Heart right ventricle (tissue), 16 donors: ENCODE measurements at regions not wholly inside any gene's neighbourhood (a gene's known extent, or its start where the extent isn't known, plus 50 kb on each side); places are given as distances from the start of the nearest gene placed in this dataset.

Experiments
- ATAC-seq, 8 donors: fragments of 200-7000 bp; cut with Tn5 transposase; one replicate each; pipeline ENCODE4 v1.9.1; 2020; ENCODE audit warnings: mild to moderate bottlenecking in 8 of 8, moderate library complexity in 8 of 8, moderate number of reproducible peaks in 1 of 8
- DNase-seq, 2 donors: peaks; one replicate each; pipeline ENCODE4 v3.0.0-alpha.2; 2020
- H3K27ac ChIP-seq, 10 donors: fragments of 200-600 bp; sonication (generic) in 2 of 10; one replicate each; pipeline versions ENCODE4 v1.5.0 to v1.8.0; 2020 to 2022; ENCODE audit warnings: mild to moderate bottlenecking in 3 of 10
- H3K27me3 ChIP-seq, 7 donors: fragments of 200-600 bp; one replicate each; pipeline ENCODE4 v1.8.0; 2021 to 2022; ENCODE audit warnings: mild to moderate bottlenecking in 2 of 7
- H3K36me3 ChIP-seq, 9 donors: fragments of 200-600 bp; sonication (generic) in 1 of 9; one replicate each; pipeline versions ENCODE4 v1.5.0 to v1.8.0; 2020 to 2022; ENCODE audit warnings: mild to moderate bottlenecking in 2 of 9
- H3K4me1 ChIP-seq, 9 donors: fragments of 200-600 bp; sonication (generic) in 1 of 9; one replicate each; pipeline versions ENCODE4 v1.5.0 to v1.8.0; 2020 to 2022; ENCODE audit warnings: mild to moderate bottlenecking in 4 of 9
- H3K4me3 ChIP-seq, 10 donors: fragments of 200-600 bp; sonication (generic) in 2 of 10; one replicate each; pipeline versions ENCODE4 v1.5.0 to v1.8.0; 2020 to 2022; ENCODE audit warnings: mild to moderate bottlenecking in 7 of 10, moderate library complexity in 2 of 10
- H3K9me3 ChIP-seq, 11 donors: fragments of 200-600 bp in 10 of 11; sonication (generic) in 2 of 11; one replicate each; pipeline versions ENCODE4 v1.5.0 to v1.8.0; 2013 to 2022; ENCODE audit warnings: mild to moderate bottlenecking in 2 of 11, control low read depth in 1 of 11, moderate library complexity in 1 of 11
- WGBS, 2 donors: extraction: QIAGEN DNeasy Blood & Tissue Kit; methylation state at CpG; one replicate each; pipeline ENCODE4 v1.1.7; 2013; ENCODE audit warnings: inconsistent platforms in 1 of 2; 5-methylcytosine and 5-hydroxymethylcytosine counted together
- intact Hi-C, 10 donors: fragments of 100-400 bp; cut with DNase I; formaldehyde crosslinking; loops; one replicate each; pipeline versions ENCODE4 v1.11.1 to v1.14.2; 2022
- TF ChIP-seq, protein P1 (sequence below), 9 donors: fragments of 200-600 bp; sonication (generic) in 2 of 9; IDR thresholded peaks; one replicate each; pipeline versions ENCODE4 v1.5.0 to v1.8.0; 2021 to 2022; ENCODE audit warnings: antibody characterized with exemption in 9 of 9, mild to moderate bottlenecking in 5 of 9, moderate library complexity in 1 of 9
- donor health status: Arrhythmogenic right ventricular cardiomyopathy.
- donor health status: ischemic (EF 13 %, LVEDD 7.1; RV severe dilation, severe dysfunction).
- donor health status: healthy with polysubstance abuse.
- donor health status: DM: no; HTN: yes; CAD: no.
- donor health status: DM: no; HTN: no; CAD: no.
- donor health status: ischemic (EF 25% LVEDD 6.9; RV normal size, moderate dysfunction).
- donor health status: ischemic (EF 25% LVEDD 5.7; RV mildly dilated, moderate dysfunction).
- donor health status: healthy.
- donor health status: DM: yes; HTN: yes; CAD: no.
- donor health status: Ischemic cardiomyopathy.
- donor health status: ischemic (EF 35%, LVEDD 5.7; RV mildly dilated, moderate dysfunction).
- donor health status: nonischemic (EF 11% LVEDD 7.7; RV severe dilation, severe dysfunction).
- donor health status: DM: yes; HTN: yes; CAD: no.
- donor health status: PGD.
- donor health status: ischemic (EF 29% LVEDD 5.4; RV normal size, mild dysfunction).
- donor health status: nonischemic (EF 23%, LVEDD 6.1; RV moderate dilation, normal function).

DNA sequence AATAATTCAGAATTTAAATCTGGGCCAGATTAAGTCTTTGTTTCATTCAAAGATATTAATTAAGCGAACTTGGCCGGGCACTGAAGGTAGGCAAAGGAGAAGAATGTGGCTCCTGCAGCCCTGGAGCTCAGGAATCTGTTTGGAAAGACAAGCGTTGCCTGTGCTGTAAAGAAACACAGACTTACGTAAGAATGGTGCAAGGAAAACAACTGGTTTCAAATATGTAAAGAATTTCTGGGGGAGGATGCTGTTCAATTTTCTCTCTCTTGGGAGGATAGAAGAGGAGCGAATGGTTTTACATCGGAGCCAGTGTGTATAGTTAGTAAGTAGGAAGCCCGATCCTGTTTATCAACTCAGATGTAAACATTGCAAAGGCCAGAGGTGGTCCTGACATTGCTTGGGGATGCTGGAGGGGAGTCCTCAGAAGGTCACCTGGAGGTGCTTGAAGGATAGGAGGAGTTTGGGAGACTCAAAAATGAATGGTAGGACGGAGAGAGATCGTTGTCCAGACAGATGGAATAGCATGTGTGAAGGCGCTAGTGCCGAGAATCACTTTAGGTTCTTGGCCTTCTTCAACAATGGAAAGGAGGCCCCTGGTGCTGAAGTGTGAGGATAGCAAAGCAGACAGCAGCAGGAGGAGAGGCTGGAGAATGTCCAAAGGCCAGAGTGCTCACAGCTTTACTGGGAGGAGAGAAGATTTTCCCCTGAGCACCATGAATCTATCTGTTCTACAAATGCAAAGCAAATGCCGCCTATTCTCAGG lies 456.1 kb downstream of the LPIN1 start:
- H3K27ac ChIP-seq: no peak overlapping the region
- ATAC-seq (peak; percentile 36 to 84 (median 70)), DNase-seq (peak; percentile 11 to 36)
- TF ChIP-seq, protein P1, sequence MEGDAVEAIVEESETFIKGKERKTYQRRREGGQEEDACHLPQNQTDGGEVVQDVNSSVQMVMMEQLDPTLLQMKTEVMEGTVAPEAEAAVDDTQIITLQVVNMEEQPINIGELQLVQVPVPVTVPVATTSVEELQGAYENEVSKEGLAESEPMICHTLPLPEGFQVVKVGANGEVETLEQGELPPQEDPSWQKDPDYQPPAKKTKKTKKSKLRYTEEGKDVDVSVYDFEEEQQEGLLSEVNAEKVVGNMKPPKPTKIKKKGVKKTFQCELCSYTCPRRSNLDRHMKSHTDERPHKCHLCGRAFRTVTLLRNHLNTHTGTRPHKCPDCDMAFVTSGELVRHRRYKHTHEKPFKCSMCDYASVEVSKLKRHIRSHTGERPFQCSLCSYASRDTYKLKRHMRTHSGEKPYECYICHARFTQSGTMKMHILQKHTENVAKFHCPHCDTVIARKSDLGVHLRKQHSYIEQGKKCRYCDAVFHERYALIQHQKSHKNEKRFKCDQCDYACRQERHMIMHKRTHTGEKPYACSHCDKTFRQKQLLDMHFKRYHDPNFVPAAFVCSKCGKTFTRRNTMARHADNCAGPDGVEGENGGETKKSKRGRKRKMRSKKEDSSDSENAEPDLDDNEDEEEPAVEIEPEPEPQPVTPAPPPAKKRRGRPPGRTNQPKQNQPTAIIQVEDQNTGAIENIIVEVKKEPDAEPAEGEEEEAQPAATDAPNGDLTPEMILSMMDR (IDR thresholded peaks at IDR 0.05): peak in 1 of 9 donors; percentile 9
- no peaks in the 10 kb centered on the region for H3K36me3 ChIP-seq
- no peaks in the 10 kb centered on the region for H3K27me3 ChIP-seq
- intact Hi-C loops: no loop called here
- H3K9me3 ChIP-seq: peaks cover 0 to 20% (median 2%) of the 10 kb centered on the region in 11 donors
- WGBS, 2 donors: 46 to 57% methylated on average over 12 of the region's 12 CpGs
- H3K4me3 ChIP-seq: no peak overlapping the region
- H3K4me1 ChIP-seq: peaks cover 6 to 35% (median 23%) of the 10 kb centered on the region in 9 donors

DNA sequence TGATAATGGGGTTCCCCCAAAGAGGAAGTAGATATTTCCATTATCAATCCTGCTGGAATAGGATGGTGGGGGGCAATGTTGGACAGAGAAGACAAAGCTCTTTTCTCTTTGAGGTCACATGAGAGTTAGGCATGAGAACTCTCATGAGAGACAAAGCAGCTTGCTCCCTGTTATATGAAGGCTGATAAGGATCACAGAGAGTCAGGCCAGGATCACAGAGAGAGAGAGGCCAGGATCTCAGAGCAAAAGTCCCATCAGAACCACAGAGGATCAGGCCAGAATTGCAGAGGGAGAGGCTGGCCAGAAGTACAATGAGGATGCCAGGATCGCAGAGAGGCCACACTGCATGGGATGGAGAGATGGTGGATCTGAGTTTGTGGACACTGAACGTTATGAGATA lies 457.1 kb downstream of the LPIN1 start:
- ATAC-seq: no peak
- 79 to 83% methylated on average over 2 of the region's 2 CpGs for WGBS, 2 donors

DNA sequence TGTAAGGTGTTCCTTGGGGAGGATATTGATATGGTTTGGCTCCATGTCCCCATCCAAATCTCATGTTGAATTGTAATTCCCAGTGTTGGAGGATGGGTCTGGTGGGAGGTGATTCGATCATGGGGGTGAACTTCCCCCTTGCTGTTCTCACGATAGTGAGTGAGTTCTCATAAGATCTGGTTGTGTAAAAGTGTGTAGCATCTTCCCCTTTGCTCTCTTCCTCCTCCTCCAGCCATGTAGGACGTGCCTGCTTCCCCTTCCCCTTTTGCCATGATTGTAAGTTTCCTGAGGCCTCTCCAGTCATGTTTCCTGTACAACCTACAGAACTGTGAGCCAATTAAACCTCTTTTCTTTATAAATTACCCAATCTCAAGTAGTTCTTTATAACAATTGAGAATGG lies 458.7 kb downstream of the LPIN1 start:
- intact Hi-C loops: no loop called here
- WGBS, 2 donors: 92 to 97% methylated on average over 3 of the region's 3 CpGs
- ATAC-seq: no peak

More for the DNA sequence above, 457.1 kb downstream of the LPIN1 start:
- Histone ChIP-seq H3K36me3 (no peaks in the 10 kb centered on the region), H3K27me3 (no peaks in the 10 kb centered on the region), H3K27ac (no peak overlapping the region), H3K4me3 (no peak overlapping the region), H3K9me3 (peaks cover 0 to 19% (median 0%) of the 10 kb centered on the region in 11 donors), H3K4me1 (peaks cover 6 to 35% (median 23%) of the 10 kb centered on the region in 9 donors)
- DNase-seq: no peak
- intact Hi-C loops: no loop called here
- TF ChIP-seq, protein P1 (IDR thresholded peaks at IDR 0.05): no peak

DNA sequence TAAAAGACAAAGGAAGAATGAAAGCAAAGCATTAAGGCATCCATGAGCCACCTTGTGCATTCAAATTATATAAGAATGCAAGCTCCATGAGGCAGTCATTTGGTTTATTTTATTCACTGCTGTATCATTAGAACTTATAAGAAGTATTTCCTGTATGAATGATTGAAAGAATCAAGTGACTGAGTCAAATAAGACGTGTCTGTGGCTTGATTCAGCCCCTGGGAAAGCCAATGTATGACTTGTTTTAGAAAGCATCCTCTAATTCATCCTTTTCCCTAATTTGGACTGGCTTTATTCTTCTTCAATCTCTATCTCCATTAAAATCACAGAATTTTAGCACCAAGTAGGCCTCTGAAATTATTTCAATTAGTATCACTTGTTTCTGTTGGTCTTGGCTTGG lies 461.1 kb downstream of the LPIN1 start:
- no peaks in the 10 kb centered on the region for H3K27me3 ChIP-seq
- intact Hi-C loops: no loop called here
- TF ChIP-seq, protein P1 (IDR thresholded peaks at IDR 0.05): no peak
- peaks cover 0 to 19% (median 0%) of the 10 kb centered on the region in 11 donors for H3K9me3 ChIP-seq
- 80 to 87% methylated on average over 1 of the region's 1 CpG for WGBS, 2 donors
- ATAC-seq (no peak), DNase-seq (no peak)
- H3K36me3 ChIP-seq: no peaks in the 10 kb centered on the region
- H3K4me3 ChIP-seq: no peak overlapping the region
- H3K4me1 ChIP-seq: peaks cover 0 to 10% (median 6%) of the 10 kb centered on the region in 9 donors
- H3K27ac ChIP-seq: no peak overlapping the region

More for the DNA sequence above, 458.7 kb downstream of the LPIN1 start:
- peaks cover 0 to 19% (median 0%) of the 10 kb centered on the region in 11 donors for H3K9me3 ChIP-seq
- TF ChIP-seq, protein P1 (IDR thresholded peaks at IDR 0.05): no peak
- H3K4me1 ChIP-seq: peaks cover 4 to 27% (median 15%) of the 10 kb centered on the region in 9 donors
- H3K36me3 ChIP-seq: no peaks in the 10 kb centered on the region
- DNase-seq: no peak
- no peak overlapping the region for H3K27ac ChIP-seq
- H3K4me3 ChIP-seq: no peak overlapping the region
- no peaks in the 10 kb centered on the region for H3K27me3 ChIP-seq
